Panc1 (cell line): ENCODE measurements at regions not wholly inside any gene's neighbourhood (a gene's known extent, or its start where the extent isn't known, plus 50 kb on each side); places are given as distances from the start of the nearest gene placed in this dataset.

Source experiments
- ATAC-seq: fragments of 200-7000 bp; cut with Tn5 transposase; 2 replicates; pipeline ENCODE4 v1.9.1; 2020; ENCODE audit warnings: mild to moderate bottlenecking, moderate library complexity
- BruUV-seq: library from RNA; stranded (reverse); fragments of 400-500 nt; replicated peaks from 2 replicates; lab custom pipeline; 2021; lab: Mats Ljungman, UMichigan
- CTCF ChIA-PET: fragments of 300-600 bp; sonication (Branson Sonifier 250); formaldehyde crosslinking; loops from one replicate; lab custom pipeline; 2022; ENCODE audit warnings: antibody characterized with exemption; lab: Charles Lee
- POLR2A ChIA-PET: fragments of 300-600 bp; sonication (Branson Sonifier 250); formaldehyde crosslinking; loops from one replicate; lab custom pipeline; 2022; ENCODE audit warnings: antibody characterized with exemption; lab: Charles Lee
- DNase-seq: peaks from one replicate; pipeline ENCODE4 v3.0.0-alpha.2; 2010; ENCODE audit warnings: low read depth, low spot score
- H3K27ac ChIP-seq: 2 replicates; pipeline ENCODE4 v1.5.1; 2011; ENCODE audit warnings: mild to moderate bottlenecking, low read length, inconsistent platforms
- H3K27me3 ChIP-seq: fragments of 200-500 bp; sonication (Bioruptor generic); 2 replicates; pipeline ENCODE4 v1.6.0; 2014; ENCODE audit warnings: low read length, inconsistent platforms; ENCODE audit not compliant: control insufficient read depth, insufficient read depth
- H3K36me3 ChIP-seq: fragments of 200-500 bp; sonication (Bioruptor generic); 2 replicates; pipeline ENCODE4 v1.5.1; 2014; ENCODE audit warnings: inconsistent platforms, mild to moderate bottlenecking, low read length, moderate library complexity; ENCODE audit not compliant: control insufficient read depth, insufficient read depth
- H3K4me1 ChIP-seq: 2 replicates; pipeline ENCODE4 v1.5.1; 2011; ENCODE audit warnings: inconsistent platforms, mild to moderate bottlenecking, low read length, moderate library complexity; ENCODE audit not compliant: control insufficient read depth, insufficient read depth
- H3K4me3 ChIP-seq, 2 experiments: 2 replicates each; pipeline ENCODE4 v1.5.1; 2011 to 2012; ENCODE audit warnings: low read depth in 2 of 2, low read length in 2 of 2, mild to moderate bottlenecking in 2 of 2, inconsistent platforms in 1 of 2, moderate library complexity in 1 of 2
- H3K9me3 ChIP-seq: fragments of 200-500 bp; sonication (Bioruptor generic); 2 replicates; pipeline ENCODE4 v1.5.1; 2014; ENCODE audit warnings: low read depth, mild to moderate bottlenecking, inconsistent platforms, low read length, moderate library complexity; ENCODE audit not compliant: control insufficient read depth, insufficient read depth
- CTCF ChIP-seq: fragments of 450-650 bp; IDR thresholded peaks from 2 replicates; pipeline ENCODE4 v1.5.1; 2017; ENCODE audit warnings: mild to moderate bottlenecking
- POLR2AphosphoS5 ChIP-seq: IDR thresholded peaks from 2 replicates; pipeline ENCODE4 v1.6.1; 2012; ENCODE audit warnings: mild to moderate bottlenecking, low read depth, low read length, moderate library complexity
- REST ChIP-seq, 2 experiments: IDR thresholded peaks; 2 replicates each; pipeline ENCODE4 v1.6.1; 2011 to 2012; ENCODE audit warnings: low read depth in 2 of 2, control low read depth in 1 of 2, low read length in 1 of 2, mild to moderate bottlenecking in 1 of 2, moderate library complexity in 1 of 2; ENCODE audit not compliant: insufficient read depth in 1 of 2
- SIN3A ChIP-seq: IDR thresholded peaks from 2 replicates; pipeline ENCODE4 v1.6.1; 2012; ENCODE audit warnings: low read depth, mild to moderate bottlenecking, low read length, moderate library complexity, borderline replicate concordance; ENCODE audit not compliant: insufficient read depth
- TCF7L2 ChIP-seq: IDR thresholded peaks from 2 replicates; pipeline ENCODE4 v1.6.1; 2011; ENCODE audit warnings: mild to moderate bottlenecking, low read depth, low read length, inconsistent platforms
- in situ Hi-C: cut with HindIII; loops from 2 replicates; pipeline ENCODE4 v1.10.0; 2016; ENCODE audit warnings: low sequenced_read_pairs, low pct_unique_long_range_greater_than_20kb
- intact Hi-C: fragments of 100-400 bp; cut with micrococcal nuclease; formaldehyde crosslinking; loops from one replicate; pipeline ENCODE4 v1.10.0; 2022; ENCODE audit not compliant: unreplicated experiment

GRCh38 chr10:35843524-35844181, 201.6 kb upstream of the FZD8 start:
- in situ Hi-C loops (no loop called here), intact Hi-C loops (no loop called here)
- TF ChIP-seq REST (IDR thresholded peaks at IDR 0.05; ENCODE audit: insufficient read depth in 1 of 2, low read depth in 2 of 2, low read length in 1 of 2): no peak
- no peak for TF ChIP-seq POLR2AphosphoS5
- TF ChIP-seq TCF7L2: no peak
- no peak for TF ChIP-seq CTCF
- no peak for TF ChIP-seq SIN3A
- Histone ChIP-seq H3K4me3 (no peak overlapping the region), H3K27ac (no peak overlapping the region), H3K4me1 (no peaks in the 10 kb centered on the region), H3K27me3 (no peaks in the 10 kb centered on the region), H3K36me3 (no peaks in the 10 kb centered on the region), H3K9me3 (peaks cover 3% of the 10 kb centered on the region; the same call in 1 of the 2 replicates)
- ATAC-seq (no peak), DNase-seq (no peak)
- ChIA-PET CTCF (interaction anchor here (0.6 kb wide), 1 partner anchor 73 kb away, joined by 3 read pairs; no protein-coding TSS in a partner anchor), POLR2A (no interaction called here)
- BruUV-seq: no TSS peak

- TF ChIP-seq REST (IDR thresholded peaks at IDR 0.05; ENCODE audit: insufficient read depth in 1 of 2, low read depth in 2 of 2, low read length in 1 of 2): no peak
- TF ChIP-seq TCF7L2: no peak
- TF ChIP-seq CTCF: no peak
- in situ Hi-C loops: no loop called here
- H3K9me3 ChIP-seq: peaks cover 3% of the 10 kb centered on the region; the same call in 1 of the 2 replicates
- ChIA-PET CTCF (no interaction called here), POLR2A (no interaction called here)
- H3K27me3 ChIP-seq: no peaks in the 10 kb centered on the region
- no peaks in the 10 kb centered on the region for H3K4me1 ChIP-seq
- intact Hi-C loops: no loop called here
- H3K36me3 ChIP-seq: no peaks in the 10 kb centered on the region
- no peak for ATAC-seq
- H3K4me3 ChIP-seq: no peak overlapping the region
- no peak overlapping the region for H3K27ac ChIP-seq
- no peak for DNase-seq
- no TSS peak for BruUV-seq
These were observed 196.0 kb upstream of the FZD8 start for GRCh38 chr10:35838054-35838453.
